Glutamatergic neuron (in vitro differentiated cells): ENCODE measurements at regions not wholly inside any gene's neighbourhood (a gene's known extent, or its start where the extent isn't known, plus 50 kb on each side); places are given as distances from the start of the nearest gene placed in this dataset.

Experiments used
- DNase-seq: peaks from one replicate; pipeline ENCODE4 v3.0.0; 2022
- H3K27ac Mint-ChIP-seq: one replicate; pipeline ENCODE4 v1.8.0; 2020; ENCODE audit warnings: mild to moderate bottlenecking, mixed read lengths, inconsistent platforms; ENCODE audit not compliant: unreplicated experiment
- H3K27me3 Mint-ChIP-seq: one replicate; pipeline ENCODE4 v1.8.0; 2020; ENCODE audit warnings: mild to moderate bottlenecking, moderate library complexity, mixed read lengths, inconsistent platforms; ENCODE audit not compliant: unreplicated experiment
- H3K36me3 Mint-ChIP-seq: one replicate; pipeline ENCODE4 v1.8.0; 2020; ENCODE audit warnings: mild to moderate bottlenecking, mixed read lengths, inconsistent platforms; ENCODE audit not compliant: unreplicated experiment
- H3K4me1 Mint-ChIP-seq: one replicate; pipeline ENCODE4 v1.8.0; 2020; ENCODE audit warnings: mild to moderate bottlenecking, low read depth, mixed read lengths, inconsistent platforms; ENCODE audit not compliant: unreplicated experiment
- H3K4me3 Mint-ChIP-seq: one replicate; pipeline ENCODE4 v1.8.0; 2020; ENCODE audit warnings: mild to moderate bottlenecking, mixed read lengths, inconsistent platforms; ENCODE audit not compliant: unreplicated experiment
- H3K9me3 Mint-ChIP-seq: one replicate; pipeline ENCODE4 v1.8.0; 2020; ENCODE audit warnings: mild to moderate bottlenecking, moderate library complexity, mixed read lengths, inconsistent platforms; ENCODE audit not compliant: unreplicated experiment
- TF ChIP-seq, protein P1 (sequence below): fragments of 200-600 bp; sonication (generic); IDR thresholded peaks from one replicate; pipeline ENCODE4 v1.5.0; 2021; ENCODE audit not compliant: partially characterized antibody, unreplicated experiment

DNA sequence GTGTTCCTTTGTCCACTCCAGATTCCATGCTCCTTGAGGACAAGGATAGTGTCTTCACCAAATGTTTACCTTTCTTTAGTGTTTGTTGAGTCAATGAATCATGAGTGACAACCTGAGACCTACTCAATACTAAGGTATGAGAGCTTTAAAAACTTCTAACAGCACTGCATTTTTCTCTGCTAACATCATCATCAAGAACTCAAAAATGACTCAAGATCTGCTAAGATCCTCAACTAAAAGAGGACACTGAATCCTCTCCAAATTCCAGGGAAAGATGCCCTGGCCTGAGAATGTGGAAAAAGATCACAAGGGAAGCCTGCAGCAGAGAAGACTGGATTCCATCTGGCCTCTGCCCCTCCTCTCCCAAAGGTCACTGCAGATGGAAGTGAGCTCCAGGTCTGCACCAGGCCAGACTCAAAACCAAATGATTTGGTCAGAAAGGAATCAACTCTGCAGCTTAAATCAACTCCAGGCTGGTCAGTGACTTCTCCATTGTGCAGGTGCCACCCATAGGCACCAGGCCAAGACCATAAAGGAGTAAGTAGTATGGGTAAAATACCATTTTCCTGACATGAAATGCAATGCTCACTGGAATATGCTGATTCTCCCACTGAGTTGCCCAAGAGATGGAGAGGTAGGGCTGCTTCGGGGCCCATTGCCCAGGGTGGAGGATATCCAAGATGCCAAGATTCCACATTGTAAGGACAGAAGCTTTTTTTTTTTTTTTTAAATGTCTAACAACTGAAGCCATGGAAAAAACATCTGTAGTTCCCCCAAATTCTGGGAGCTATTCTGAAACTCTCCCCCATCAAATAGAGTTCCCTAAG is 89.5 kb upstream of the DOCK9 start:
- Mint-ChIP-seq H3K27ac (no peak overlapping the region), H3K4me3 (no peak overlapping the region), H3K36me3 (no peaks in the 10 kb centered on the region), H3K27me3 (no peaks in the 10 kb centered on the region), H3K9me3 (no peaks in the 10 kb centered on the region), H3K4me1 (no peaks in the 10 kb centered on the region)
- TF ChIP-seq, protein P1, sequence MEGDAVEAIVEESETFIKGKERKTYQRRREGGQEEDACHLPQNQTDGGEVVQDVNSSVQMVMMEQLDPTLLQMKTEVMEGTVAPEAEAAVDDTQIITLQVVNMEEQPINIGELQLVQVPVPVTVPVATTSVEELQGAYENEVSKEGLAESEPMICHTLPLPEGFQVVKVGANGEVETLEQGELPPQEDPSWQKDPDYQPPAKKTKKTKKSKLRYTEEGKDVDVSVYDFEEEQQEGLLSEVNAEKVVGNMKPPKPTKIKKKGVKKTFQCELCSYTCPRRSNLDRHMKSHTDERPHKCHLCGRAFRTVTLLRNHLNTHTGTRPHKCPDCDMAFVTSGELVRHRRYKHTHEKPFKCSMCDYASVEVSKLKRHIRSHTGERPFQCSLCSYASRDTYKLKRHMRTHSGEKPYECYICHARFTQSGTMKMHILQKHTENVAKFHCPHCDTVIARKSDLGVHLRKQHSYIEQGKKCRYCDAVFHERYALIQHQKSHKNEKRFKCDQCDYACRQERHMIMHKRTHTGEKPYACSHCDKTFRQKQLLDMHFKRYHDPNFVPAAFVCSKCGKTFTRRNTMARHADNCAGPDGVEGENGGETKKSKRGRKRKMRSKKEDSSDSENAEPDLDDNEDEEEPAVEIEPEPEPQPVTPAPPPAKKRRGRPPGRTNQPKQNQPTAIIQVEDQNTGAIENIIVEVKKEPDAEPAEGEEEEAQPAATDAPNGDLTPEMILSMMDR = no peak
- DNase-seq = no peak

DNA sequence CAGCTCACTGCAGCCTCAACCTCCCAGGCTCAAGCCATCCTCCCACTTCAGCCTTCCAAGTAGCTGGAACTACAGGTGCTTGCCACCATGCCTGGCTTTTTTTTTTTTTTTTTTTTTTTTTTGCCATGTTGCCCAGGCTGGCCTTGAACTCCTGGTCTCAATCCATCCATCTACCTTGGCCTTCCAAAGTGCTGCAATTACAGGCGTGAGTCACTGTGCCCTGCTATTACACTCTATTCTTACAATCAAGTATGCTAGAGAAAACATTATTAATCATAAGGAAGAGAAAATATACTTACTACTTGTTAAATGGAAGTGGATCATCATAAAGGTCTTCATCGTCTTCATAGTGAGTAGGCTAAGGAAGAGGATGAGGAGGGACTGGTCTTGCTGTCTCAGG is 93.3 kb upstream of the DOCK9 start:
- H3K27me3 Mint-ChIP-seq = no peaks in the 10 kb centered on the region
- no peak overlapping the region for H3K4me3 Mint-ChIP-seq
- TF ChIP-seq, protein P1 = no peak

DNA sequence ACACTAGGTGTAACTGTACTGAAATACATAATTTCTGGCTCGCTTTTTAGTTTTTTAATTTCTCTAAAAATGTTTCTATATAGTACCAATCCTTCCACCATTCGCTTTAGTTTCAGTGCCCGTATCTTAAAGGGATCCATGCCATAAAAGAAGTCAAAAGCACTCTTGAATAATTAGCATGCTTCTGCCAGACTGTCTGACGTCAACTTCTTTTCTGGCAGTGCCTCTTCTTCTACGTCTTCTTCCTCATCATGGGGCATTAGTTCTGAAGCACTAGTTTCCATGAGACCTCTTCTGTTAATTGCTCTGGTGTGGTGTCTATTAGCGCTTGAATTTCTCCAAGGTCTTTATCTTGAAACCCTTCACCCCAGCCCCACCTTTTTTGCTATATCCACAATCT is 93.8 kb upstream of the DOCK9 start:
- H3K4me1 Mint-ChIP-seq = no peaks in the 10 kb centered on the region
- H3K36me3 Mint-ChIP-seq = no peaks in the 10 kb centered on the region
- H3K9me3 Mint-ChIP-seq = no peaks in the 10 kb centered on the region
- H3K27me3 Mint-ChIP-seq = no peaks in the 10 kb centered on the region
- no peak overlapping the region for H3K4me3 Mint-ChIP-seq
- DNase-seq = no peak
- TF ChIP-seq, protein P1 = no peak
- no peak overlapping the region for H3K27ac Mint-ChIP-seq

More for the DNA sequence above, 93.3 kb upstream of the DOCK9 start:
- Mint-ChIP-seq H3K9me3 (no peaks in the 10 kb centered on the region), H3K36me3 (no peaks in the 10 kb centered on the region), H3K4me1 (no peaks in the 10 kb centered on the region), H3K27ac (no peak overlapping the region)
- DNase-seq = no peak

DNA sequence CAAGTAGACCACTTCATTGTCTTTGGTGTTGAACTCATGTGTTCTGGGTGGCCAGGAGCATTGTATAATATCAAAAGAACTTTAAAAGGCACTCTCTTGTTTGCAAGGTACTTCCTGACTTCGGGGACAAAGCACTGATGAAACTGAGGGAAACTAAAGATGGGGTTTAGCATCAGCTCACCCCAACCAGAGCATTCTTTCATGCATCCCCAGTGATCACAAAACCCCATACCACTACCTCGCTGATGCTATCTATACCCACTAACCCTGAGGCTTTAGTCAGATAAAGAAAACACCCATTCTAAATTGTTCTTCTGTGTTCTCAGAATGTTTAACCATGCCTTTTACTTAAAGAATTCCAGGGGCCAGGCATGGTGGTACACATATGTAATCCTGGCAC is 94.5 kb upstream of the DOCK9 start:
- Mint-ChIP-seq H3K27me3 (no peaks in the 10 kb centered on the region), H3K27ac (no peak overlapping the region), H3K36me3 (no peaks in the 10 kb centered on the region), H3K4me1 (no peaks in the 10 kb centered on the region), H3K9me3 (no peaks in the 10 kb centered on the region), H3K4me3 (no peak overlapping the region)
- no peak for DNase-seq
- TF ChIP-seq, protein P1 = no peak

DNA sequence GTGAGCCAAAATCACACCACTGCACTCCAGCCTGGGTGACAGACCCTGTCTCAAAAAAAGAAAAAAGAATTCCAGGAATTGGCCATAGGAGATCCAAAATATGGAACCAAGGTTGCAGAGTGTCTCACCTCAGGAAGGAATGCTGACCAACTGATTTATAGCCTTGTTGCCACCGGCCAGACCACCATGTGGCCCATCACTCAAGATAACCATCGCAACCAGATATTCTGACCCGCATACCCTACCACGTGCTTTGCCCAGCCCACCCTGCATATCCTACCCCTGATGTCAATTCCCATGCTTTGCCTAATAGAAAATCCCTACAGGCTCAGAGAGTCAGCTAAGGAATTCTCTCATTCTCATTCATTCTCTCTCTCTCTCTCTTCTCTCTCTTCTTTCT is 95.1 kb upstream of the DOCK9 start:
- no peak for DNase-seq
- Mint-ChIP-seq H3K9me3 (no peaks in the 10 kb centered on the region), H3K27ac (no peak overlapping the region), H3K27me3 (no peaks in the 10 kb centered on the region), H3K36me3 (no peaks in the 10 kb centered on the region), H3K4me3 (no peak overlapping the region), H3K4me1 (no peaks in the 10 kb centered on the region)
- TF ChIP-seq, protein P1 = no peak
